Uterus (tissue), 3 donors: ENCODE measurements at regions not wholly inside any gene's neighbourhood (a gene's known extent, or its start where the extent isn't known, plus 50 kb on each side); places are given as distances from the start of the nearest gene placed in this dataset.

Source experiments
- DNase-seq, 2 donors: peaks; one replicate each; pipeline ENCODE4 v3.0.0-alpha.2; 2019 to 2020
- H3K27ac ChIP-seq, 2 donors: fragments of 200-600 bp; sonication (generic); 1 replicate in 1 of 2; 2 replicates in 1 of 2; pipeline ENCODE4 v1.5.1; 2016 to 2018
- H3K27me3 ChIP-seq, 2 donors: fragments of 200-600 bp; sonication (generic); one replicate each; pipeline ENCODE4 v1.5.1; 2018 to 2019; ENCODE audit warnings: control low read depth in 1 of 2
- H3K36me3 ChIP-seq, 2 donors: fragments of 200-600 bp; sonication (generic); one replicate each; pipeline ENCODE4 v1.5.1; 2019; ENCODE audit warnings: control low read depth in 1 of 2
- H3K4me1 ChIP-seq, 2 donors: fragments of 200-600 bp; sonication (generic); one replicate each; pipeline ENCODE4 v1.5.1; 2018 to 2019; ENCODE audit warnings: control low read depth in 1 of 2
- H3K4me3 ChIP-seq, 2 donors: fragments of 200-600 bp; sonication (generic); 1 replicate in 1 of 2; 2 replicates in 1 of 2; pipeline ENCODE4 v1.5.1; 2018 to 2019; ENCODE audit warnings: mild to moderate bottlenecking in 1 of 2
- H3K9me3 ChIP-seq, 2 donors: fragments of 200-600 bp; sonication (generic); one replicate each; pipeline ENCODE4 v1.5.1; 2019; ENCODE audit warnings: control low read depth in 1 of 2
- POLR2A ChIP-seq, 2 donors: fragments of 450-650 bp; IDR thresholded peaks; one replicate each; pipeline ENCODE4 v1.6.1; 2016; ENCODE audit warnings: antibody characterized with exemption in 2 of 2, mild to moderate bottlenecking in 1 of 2, moderate library complexity in 1 of 2
- intact Hi-C: fragments of 100-400 bp; cut with DNase I; formaldehyde crosslinking; loops from one replicate; pipeline ENCODE4 v1.15.1; 2023; ENCODE audit warnings: low total_unique reads
- TF ChIP-seq, protein P1 (sequence below), 4 experiments: fragments of 200-600 bp in 2 of 4; fragments of 450-650 bp in 2 of 4; sonication (generic) in 2 of 4; IDR thresholded peaks; one replicate each; pipeline ENCODE4 v1.5.1; 2016 to 2019; ENCODE audit warnings: antibody characterized with exemption in 4 of 4, mild to moderate bottlenecking in 2 of 4, moderate library complexity in 1 of 4
- donor health status: DM: yes; HTN: yes; CAD: no.

DNA sequence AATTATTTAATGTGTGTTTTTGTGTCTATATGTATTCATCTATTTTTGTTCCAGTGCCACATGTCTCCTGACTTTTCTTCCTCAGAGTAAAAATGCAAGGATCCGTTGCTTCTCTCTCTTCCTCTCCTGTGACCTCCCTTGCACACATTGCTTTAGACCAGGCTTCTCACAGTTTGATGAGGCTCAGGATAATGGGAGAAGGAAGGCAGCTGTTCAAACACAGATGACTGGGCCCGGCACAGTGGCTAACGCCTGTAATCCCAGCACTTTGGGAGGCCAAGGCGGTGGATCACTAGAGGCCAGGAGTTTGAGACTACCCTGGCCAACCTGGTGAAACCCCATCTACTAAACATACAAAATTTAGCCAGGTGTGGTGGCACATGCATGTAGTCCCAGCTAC is 241.9 kb downstream of the SAMD5 start:
- H3K4me3 ChIP-seq: no peak overlapping the region
- no peaks in the 10 kb centered on the region for H3K27me3 ChIP-seq
- no peak overlapping the region for H3K27ac ChIP-seq
- no peaks in the 10 kb centered on the region for H3K4me1 ChIP-seq
- intact Hi-C loops: no loop called here
- no peaks in the 10 kb centered on the region for H3K9me3 ChIP-seq
- TF ChIP-seq, protein P1, sequence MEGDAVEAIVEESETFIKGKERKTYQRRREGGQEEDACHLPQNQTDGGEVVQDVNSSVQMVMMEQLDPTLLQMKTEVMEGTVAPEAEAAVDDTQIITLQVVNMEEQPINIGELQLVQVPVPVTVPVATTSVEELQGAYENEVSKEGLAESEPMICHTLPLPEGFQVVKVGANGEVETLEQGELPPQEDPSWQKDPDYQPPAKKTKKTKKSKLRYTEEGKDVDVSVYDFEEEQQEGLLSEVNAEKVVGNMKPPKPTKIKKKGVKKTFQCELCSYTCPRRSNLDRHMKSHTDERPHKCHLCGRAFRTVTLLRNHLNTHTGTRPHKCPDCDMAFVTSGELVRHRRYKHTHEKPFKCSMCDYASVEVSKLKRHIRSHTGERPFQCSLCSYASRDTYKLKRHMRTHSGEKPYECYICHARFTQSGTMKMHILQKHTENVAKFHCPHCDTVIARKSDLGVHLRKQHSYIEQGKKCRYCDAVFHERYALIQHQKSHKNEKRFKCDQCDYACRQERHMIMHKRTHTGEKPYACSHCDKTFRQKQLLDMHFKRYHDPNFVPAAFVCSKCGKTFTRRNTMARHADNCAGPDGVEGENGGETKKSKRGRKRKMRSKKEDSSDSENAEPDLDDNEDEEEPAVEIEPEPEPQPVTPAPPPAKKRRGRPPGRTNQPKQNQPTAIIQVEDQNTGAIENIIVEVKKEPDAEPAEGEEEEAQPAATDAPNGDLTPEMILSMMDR (IDR thresholded peaks at IDR 0.05): no peak
- TF ChIP-seq POLR2A (IDR thresholded peaks at IDR 0.05): no peak
- no peak for DNase-seq
- no peaks in the 10 kb centered on the region for H3K36me3 ChIP-seq

DNA sequence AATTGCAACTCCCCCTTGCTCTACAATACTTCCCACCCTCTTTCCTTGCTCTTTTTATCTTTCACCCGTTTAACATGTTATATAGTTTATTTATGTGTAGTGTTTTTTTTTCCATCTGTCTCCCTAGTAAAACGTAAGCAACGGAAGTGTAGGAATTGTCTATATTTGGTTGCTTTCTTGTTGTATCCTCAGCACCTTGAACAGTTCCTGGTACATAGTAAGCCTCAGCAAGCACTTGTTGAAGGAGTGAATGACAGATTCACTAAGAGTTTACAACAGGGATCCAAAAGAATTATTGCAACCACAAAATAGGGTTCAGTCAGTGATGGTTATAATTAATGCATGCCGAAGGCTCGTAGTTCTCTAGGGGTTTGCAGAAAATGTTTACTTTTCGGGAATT is 242.7 kb downstream of the SAMD5 start:
- Histone ChIP-seq H3K27ac (no peak overlapping the region), H3K27me3 (no peaks in the 10 kb centered on the region), H3K9me3 (no peaks in the 10 kb centered on the region), H3K4me1 (no peaks in the 10 kb centered on the region), H3K36me3 (no peaks in the 10 kb centered on the region), H3K4me3 (no peak overlapping the region)
- no peak for TF ChIP-seq POLR2A (IDR thresholded peaks at IDR 0.05)
- TF ChIP-seq, protein P1 (IDR thresholded peaks at IDR 0.05): no peak
- no peak for DNase-seq
- intact Hi-C loops: no loop called here

DNA sequence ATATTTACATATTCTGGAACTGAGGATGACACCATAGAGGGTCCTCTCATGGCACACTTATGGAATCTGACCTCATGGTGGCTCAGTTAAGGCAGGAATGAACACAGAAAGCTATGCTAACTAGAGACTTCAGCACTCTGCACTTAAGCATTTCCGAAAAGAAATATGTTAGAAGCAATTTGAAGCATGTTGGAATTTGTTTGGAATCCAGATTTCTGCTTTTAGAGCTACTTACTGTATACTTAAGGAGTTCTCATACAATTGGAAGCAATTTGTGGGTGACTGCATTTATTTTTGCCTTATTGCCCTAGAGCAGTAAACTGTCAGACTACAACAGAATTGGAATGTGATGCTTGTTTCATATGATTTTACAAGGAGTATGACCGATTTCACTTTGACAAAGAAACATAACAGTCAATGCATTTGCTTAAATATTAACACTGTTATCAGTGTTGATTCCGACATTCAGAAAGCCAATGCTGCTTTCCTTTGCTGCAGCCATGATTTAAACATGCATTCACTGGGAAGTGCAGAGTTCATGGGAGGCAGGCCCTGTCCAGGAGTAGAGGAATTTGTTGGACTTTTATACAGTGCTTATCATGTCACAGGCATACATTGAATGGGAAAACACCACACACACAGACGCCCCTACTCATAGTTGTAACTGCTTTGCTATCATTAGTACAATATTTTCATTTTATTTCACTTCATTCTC is 244.4 kb downstream of the SAMD5 start:
- no peak overlapping the region for H3K27ac ChIP-seq
- H3K36me3 ChIP-seq: no peaks in the 10 kb centered on the region
- intact Hi-C loops: no loop called here
- TF ChIP-seq, protein P1 (IDR thresholded peaks at IDR 0.05): no peak
- no peak for TF ChIP-seq POLR2A (IDR thresholded peaks at IDR 0.05)
- no peaks in the 10 kb centered on the region for H3K9me3 ChIP-seq
- H3K4me3 ChIP-seq: no peak overlapping the region
- H3K27me3 ChIP-seq: no peaks in the 10 kb centered on the region
- DNase-seq: no peak
- no peaks in the 10 kb centered on the region for H3K4me1 ChIP-seq

DNA sequence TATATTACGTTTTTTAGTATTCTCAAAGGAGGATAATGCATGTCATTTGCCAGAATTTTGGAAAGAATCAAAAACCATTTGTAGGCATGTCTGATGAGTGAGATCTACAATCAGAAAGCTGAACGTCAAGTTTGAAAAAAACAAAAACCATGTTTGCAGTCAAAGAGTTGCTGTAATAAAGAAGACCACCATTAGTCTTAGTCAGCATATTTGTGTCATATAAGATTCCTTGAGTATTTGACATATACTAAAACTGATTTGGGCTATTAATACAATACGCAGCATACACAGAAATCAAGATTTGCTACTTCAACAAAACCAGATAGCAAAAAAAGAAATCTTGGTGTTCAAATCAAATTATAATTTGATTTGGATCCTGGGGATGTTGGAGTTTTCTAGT is 247.5 kb downstream of the SAMD5 start:
- DNase-seq: no peak
- TF ChIP-seq, protein P1 (IDR thresholded peaks at IDR 0.05): no peak
- TF ChIP-seq POLR2A (IDR thresholded peaks at IDR 0.05): no peak
- intact Hi-C loops: no loop called here
- Histone ChIP-seq H3K4me1 (no peaks in the 10 kb centered on the region), H3K27ac (no peak overlapping the region), H3K36me3 (no peaks in the 10 kb centered on the region), H3K9me3 (no peaks in the 10 kb centered on the region), H3K27me3 (no peaks in the 10 kb centered on the region), H3K4me3 (no peak overlapping the region)

DNA sequence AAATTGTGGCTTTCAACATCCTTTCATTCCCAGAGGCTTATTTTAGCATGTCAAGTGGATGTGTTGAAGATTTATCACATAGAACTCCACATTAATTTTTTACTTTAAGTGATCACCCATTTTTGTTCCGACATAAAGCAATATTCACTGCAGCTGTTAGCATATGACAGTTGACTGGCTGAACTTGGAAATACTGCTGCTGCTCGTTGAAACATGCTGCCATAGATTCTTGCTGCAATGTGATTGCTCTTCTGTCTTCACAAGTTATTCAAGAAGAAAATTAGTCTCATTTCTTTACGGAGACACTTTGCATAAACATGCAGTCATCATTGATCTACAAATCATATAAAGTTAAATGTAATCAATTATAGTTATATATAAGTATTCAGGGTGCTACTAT is 248.4 kb downstream of the SAMD5 start:
- Histone ChIP-seq H3K27me3 (no peaks in the 10 kb centered on the region), H3K9me3 (no peaks in the 10 kb centered on the region), H3K4me1 (no peaks in the 10 kb centered on the region), H3K27ac (no peak overlapping the region), H3K36me3 (no peaks in the 10 kb centered on the region), H3K4me3 (no peak overlapping the region)
- TF ChIP-seq, protein P1 (IDR thresholded peaks at IDR 0.05): no peak
- intact Hi-C loops: no loop called here
- no peak for DNase-seq
